ENCODE measurements at regions not wholly inside any gene's neighbourhood (a gene's known extent, or its start where the extent isn't known, plus 50 kb on each side); places are given as distances from the start of the nearest gene placed in this dataset.

GRCh38 chr3:62954580-62954979 is 79.4 kb upstream of the CADPS start:
- H3K9me3 Mint-ChIP-seq, result no peaks in the 10 kb centered on the region
- POLR2A ChIA-PET, result no interaction called here
- no peak overlapping the region for H3K4me3 Mint-ChIP-seq
- H3K27ac Mint-ChIP-seq, result no peak overlapping the region
- no peaks in the 10 kb centered on the region for H3K27me3 Mint-ChIP-seq
- ATAC-seq (ENCODE audit: low read depth), result no peak
- H3K4me1 Mint-ChIP-seq, result no peaks in the 10 kb centered on the region
- no peak for DNase-seq
- no peaks in the 10 kb centered on the region for H3K36me3 Mint-ChIP-seq

GRCh38 chr3:62955126-62955525 is 79.9 kb upstream of the CADPS start:
- Mint-ChIP-seq H3K27ac (no peak overlapping the region), H3K36me3 (no peaks in the 10 kb centered on the region), H3K4me1 (no peaks in the 10 kb centered on the region), H3K9me3 (no peaks in the 10 kb centered on the region), H3K27me3 (no peaks in the 10 kb centered on the region), H3K4me3 (no peak overlapping the region)
- DNase-seq (no peak), ATAC-seq (ENCODE audit: low read depth) (no peak)
- POLR2A ChIA-PET, result no interaction called here

GRCh38 chr3:62956411-62956810 is 81.2 kb upstream of the CADPS start:
- Mint-ChIP-seq H3K4me3 (no peak overlapping the region), H3K36me3 (no peaks in the 10 kb centered on the region), H3K27me3 (no peaks in the 10 kb centered on the region), H3K4me1 (no peaks in the 10 kb centered on the region), H3K27ac (no peak overlapping the region), H3K9me3 (no peaks in the 10 kb centered on the region)
- ATAC-seq (ENCODE audit: low read depth), result no peak
- POLR2A ChIA-PET, result no interaction called here
- no peak for DNase-seq

- Mint-ChIP-seq H3K27me3 (no peaks in the 10 kb centered on the region), H3K9me3 (no peaks in the 10 kb centered on the region), H3K4me1 (no peaks in the 10 kb centered on the region), H3K27ac (no peak overlapping the region), H3K36me3 (no peaks in the 10 kb centered on the region), H3K4me3 (no peak overlapping the region)
- ATAC-seq (ENCODE audit: low read depth), result no peak
- POLR2A ChIA-PET, result no interaction called here
- no peak for DNase-seq
Observed at GRCh38 chr3:62961874-62962556, 86.8 kb upstream of the CADPS start.

- POLR2A ChIA-PET, result no interaction called here
- no peak for DNase-seq
- no peak for ATAC-seq (ENCODE audit: low read depth)
- no peaks in the 10 kb centered on the region for H3K9me3 Mint-ChIP-seq
- no peak overlapping the region for H3K4me3 Mint-ChIP-seq
- no peaks in the 10 kb centered on the region for H3K27me3 Mint-ChIP-seq
- H3K4me1 Mint-ChIP-seq, result no peaks in the 10 kb centered on the region
- no peaks in the 10 kb centered on the region for H3K36me3 Mint-ChIP-seq
- no peak overlapping the region for H3K27ac Mint-ChIP-seq
Observed at GRCh38 chr3:62962714-62963113, 87.5 kb upstream of the CADPS start.

GRCh38 chr3:62965311-62965710 is 90.1 kb upstream of the CADPS start:
- no peaks in the 10 kb centered on the region for H3K4me1 Mint-ChIP-seq
- H3K4me3 Mint-ChIP-seq, result no peak overlapping the region
- no peak overlapping the region for H3K27ac Mint-ChIP-seq
- no peaks in the 10 kb centered on the region for H3K36me3 Mint-ChIP-seq
- ATAC-seq (ENCODE audit: low read depth) (no peak), DNase-seq (no peak)
- no peaks in the 10 kb centered on the region for H3K27me3 Mint-ChIP-seq
- H3K9me3 Mint-ChIP-seq, result no peaks in the 10 kb centered on the region
- POLR2A ChIA-PET, result no interaction called here

GRCh38 chr3:62968128-62968527 is 92.9 kb upstream of the CADPS start:
- Mint-ChIP-seq H3K27me3 (no peaks in the 10 kb centered on the region), H3K9me3 (no peaks in the 10 kb centered on the region), H3K27ac (no peak overlapping the region), H3K4me1 (no peaks in the 10 kb centered on the region), H3K4me3 (no peak overlapping the region), H3K36me3 (no peaks in the 10 kb centered on the region)
- POLR2A ChIA-PET, result no interaction called here
- DNase-seq (no peak), ATAC-seq (ENCODE audit: low read depth) (no peak)

- H3K9me3 Mint-ChIP-seq, result no peaks in the 10 kb centered on the region
- DNase-seq, result no peak
- POLR2A ChIA-PET, result no interaction called here
- no peak overlapping the region for H3K27ac Mint-ChIP-seq
- H3K27me3 Mint-ChIP-seq, result no peaks in the 10 kb centered on the region
- no peak overlapping the region for H3K4me3 Mint-ChIP-seq
- no peaks in the 10 kb centered on the region for H3K36me3 Mint-ChIP-seq
- H3K4me1 Mint-ChIP-seq, result no peaks in the 10 kb centered on the region
- no peak for ATAC-seq (ENCODE audit: low read depth)
Observed at GRCh38 chr3:62970648-62971047, 95.4 kb upstream of the CADPS start.

GRCh38 chr3:62975566-62975965 is 100.3 kb upstream of the CADPS start:
- ATAC-seq (ENCODE audit: low read depth), result no peak
- Mint-ChIP-seq H3K9me3 (no peaks in the 10 kb centered on the region), H3K36me3 (no peaks in the 10 kb centered on the region), H3K27ac (no peak overlapping the region), H3K4me3 (no peak overlapping the region), H3K27me3 (no peaks in the 10 kb centered on the region), H3K4me1 (no peaks in the 10 kb centered on the region)
- POLR2A ChIA-PET, result no interaction called here
- DNase-seq, result no peak

GRCh38 chr3:62981962-62982361 is 106.7 kb upstream of the CADPS start:
- Mint-ChIP-seq H3K4me3 (no peak overlapping the region), H3K27ac (no peak overlapping the region)
- POLR2A ChIA-PET, result no interaction called here

GRCh38 chr3:62982795-62983455 is 107.7 kb upstream of the CADPS start:
- no peaks in the 10 kb centered on the region for H3K4me1 Mint-ChIP-seq
- ATAC-seq (ENCODE audit: low read depth), result no peak

More at GRCh38 chr3:62981962-62982361, 106.7 kb upstream of the CADPS start:
- DNase-seq (no peak), ATAC-seq (ENCODE audit: low read depth) (no peak)
- Mint-ChIP-seq H3K27me3 (no peaks in the 10 kb centered on the region), H3K36me3 (no peaks in the 10 kb centered on the region), H3K4me1 (no peaks in the 10 kb centered on the region), H3K9me3 (no peaks in the 10 kb centered on the region)

GRCh38 chr3:62986061-62986460 is 110.8 kb upstream of the CADPS start:
- no peak for DNase-seq
- Mint-ChIP-seq H3K4me1 (no peaks in the 10 kb centered on the region), H3K27ac (no peak overlapping the region), H3K9me3 (peaks cover 6% of the 10 kb centered on the region), H3K27me3 (no peaks in the 10 kb centered on the region), H3K36me3 (no peaks in the 10 kb centered on the region), H3K4me3 (no peak overlapping the region)
- POLR2A ChIA-PET, result no interaction called here
- no peak for ATAC-seq (ENCODE audit: low read depth)

More at GRCh38 chr3:62982795-62983455, 107.7 kb upstream of the CADPS start:
- Mint-ChIP-seq H3K4me3 (no peak overlapping the region), H3K27me3 (no peaks in the 10 kb centered on the region), H3K9me3 (no peaks in the 10 kb centered on the region), H3K36me3 (no peaks in the 10 kb centered on the region), H3K27ac (no peak overlapping the region)
- DNase-seq, result no peak
- POLR2A ChIA-PET, result no interaction called here

GRCh38 chr3:62987721-62988120 is 112.5 kb upstream of the CADPS start:
- DNase-seq (no peak), ATAC-seq (ENCODE audit: low read depth) (no peak)
- Mint-ChIP-seq H3K4me1 (no peaks in the 10 kb centered on the region), H3K4me3 (no peak overlapping the region), H3K36me3 (no peaks in the 10 kb centered on the region), H3K9me3 (peaks cover 6% of the 10 kb centered on the region), H3K27ac (no peak overlapping the region), H3K27me3 (no peaks in the 10 kb centered on the region)
- POLR2A ChIA-PET, result no interaction called here

- Mint-ChIP-seq H3K36me3 (no peaks in the 10 kb centered on the region), H3K27ac (no peak overlapping the region), H3K4me3 (no peak overlapping the region), H3K4me1 (no peaks in the 10 kb centered on the region), H3K9me3 (peaks cover 6% of the 10 kb centered on the region), H3K27me3 (no peaks in the 10 kb centered on the region)
- ATAC-seq (ENCODE audit: low read depth) (no peak), DNase-seq (no peak)
- POLR2A ChIA-PET, result no interaction called here
Observed at GRCh38 chr3:62990704-62991413, 115.6 kb upstream of the CADPS start.
